GM21447 (cell line): ENCODE measurements at regions not wholly inside any gene's neighbourhood (a gene's known extent, or its start where the extent isn't known, plus 50 kb on each side); places are given as distances from the start of the nearest gene placed in this dataset.

ENCODE experiments used
- ATAC-seq: cut with Tn5 transposase; IDR thresholded peaks from one replicate; pipeline ENCODE4 v1.9.1; 2021; ENCODE audit not compliant: unreplicated experiment

- ATAC-seq = no peak
These were observed 988.3 kb upstream of the LRFN5 start for GRCh38 chr14:40618225-40618898.

GRCh38 chr14:40616579-40616978, 990.1 kb upstream of the LRFN5 start:
- no peak for ATAC-seq

- no peak for ATAC-seq
These were observed 1005.6 kb upstream of the LRFN5 start for GRCh38 chr14:40601063-40601462.

- ATAC-seq = no peak
These were observed 1007.0 kb upstream of the LRFN5 start for GRCh38 chr14:40599725-40600124.

- ATAC-seq = no peak
These were observed 1025.4 kb upstream of the LRFN5 start for GRCh38 chr14:40581264-40581663.

GRCh38 chr14:40576880-40577478, 1029.7 kb upstream of the LRFN5 start:
- ATAC-seq = no peak

- no peak for ATAC-seq
These were observed 1031.9 kb upstream of the LRFN5 start for GRCh38 chr14:40574780-40575179.

- ATAC-seq = no peak
These were observed 1081.4 kb upstream of the LRFN5 start for GRCh38 chr14:40525314-40525713.

GRCh38 chr14:40523123-40523522, 1083.6 kb upstream of the LRFN5 start:
- no peak for ATAC-seq

GRCh38 chr14:40494483-40494882, 1062.2 kb upstream of the FBXO33 start:
- no peak for ATAC-seq

- ATAC-seq = no peak
These were observed 1055.6 kb upstream of the FBXO33 start for GRCh38 chr14:40487824-40488223.

GRCh38 chr14:40485688-40486087, 1053.5 kb upstream of the FBXO33 start:
- no peak for ATAC-seq

- ATAC-seq = no peak
These were observed 1043.8 kb upstream of the FBXO33 start for GRCh38 chr14:40476005-40476404.

- no peak for ATAC-seq
These were observed 1035.7 kb upstream of the FBXO33 start for GRCh38 chr14:40467969-40468368.

- no peak for ATAC-seq
These were observed 1032.3 kb upstream of the FBXO33 start for GRCh38 chr14:40464531-40464930.

- ATAC-seq = no peak
These were observed 1031.7 kb upstream of the FBXO33 start for GRCh38 chr14:40463886-40464285.

GRCh38 chr14:40452674-40453073, 1020.4 kb upstream of the FBXO33 start:
- ATAC-seq = no peak

GRCh38 chr14:40447017-40447416, 1014.8 kb upstream of the FBXO33 start:
- ATAC-seq = no peak

GRCh38 chr14:40445020-40445419, 1012.8 kb upstream of the FBXO33 start:
- ATAC-seq = no peak

GRCh38 chr14:40436551-40436950, 1004.3 kb upstream of the FBXO33 start:
- ATAC-seq = no peak

- no peak for ATAC-seq
These were observed 985.7 kb upstream of the FBXO33 start for GRCh38 chr14:40417777-40418401.

- no peak for ATAC-seq
These were observed 984.3 kb upstream of the FBXO33 start for GRCh38 chr14:40416565-40416964.
